Suprapubic skin (tissue), 4 donors: ENCODE measurements at regions not wholly inside any gene's neighbourhood (a gene's known extent, or its start where the extent isn't known, plus 50 kb on each side); places are given as distances from the start of the nearest gene placed in this dataset.

Source experiments
- DNase-seq, 2 donors: peaks; one replicate each; pipeline ENCODE4 v3.0.0-alpha.2; 2019; ENCODE audit warnings: low spot score in 2 of 2
- H3K27ac ChIP-seq: fragments of 200-600 bp; sonication (generic); one replicate; pipeline ENCODE4 v1.5.1; 2019
- H3K27me3 ChIP-seq: fragments of 200-600 bp; sonication (generic); one replicate; pipeline ENCODE4 v1.5.1; 2019
- H3K36me3 ChIP-seq: fragments of 200-600 bp; sonication (generic); one replicate; pipeline ENCODE4 v1.5.1; 2019
- H3K4me1 ChIP-seq: fragments of 200-600 bp; sonication (generic); one replicate; pipeline ENCODE4 v1.5.1; 2019
- H3K4me3 ChIP-seq: fragments of 200-600 bp; sonication (generic); one replicate; pipeline ENCODE4 v1.5.1; 2019; ENCODE audit warnings: mild to moderate bottlenecking
- H3K9me3 ChIP-seq: fragments of 200-600 bp; sonication (generic); one replicate; pipeline ENCODE4 v1.5.1; 2019
- CTCF ChIP-seq, 2 donors: fragments of 200-600 bp in 1 of 2; fragments of 450-650 bp in 1 of 2; sonication (generic) in 1 of 2; IDR thresholded peaks; one replicate each; pipeline ENCODE4 v1.5.1; 2016 to 2019; ENCODE audit warnings: antibody characterized with exemption in 2 of 2, mild to moderate bottlenecking in 1 of 2, moderate library complexity in 1 of 2
- EP300 ChIP-seq: sonication (generic); formaldehyde crosslinking; IDR thresholded peaks from one replicate; pipeline ENCODE4 v1.6.1; 2017; ENCODE audit warnings: antibody characterized with exemption
- POLR2A ChIP-seq, 2 donors: fragments of 450-650 bp; IDR thresholded peaks; one replicate each; pipeline ENCODE4 v1.6.1; 2017; ENCODE audit warnings: antibody characterized with exemption in 2 of 2, mild to moderate bottlenecking in 2 of 2, moderate library complexity in 2 of 2
- POLR2AphosphoS5 ChIP-seq, 3 donors: sonication (generic); formaldehyde crosslinking; IDR thresholded peaks; one replicate each; pipeline ENCODE4 v1.6.1; 2017; ENCODE audit warnings: antibody characterized with exemption in 3 of 3
- WGBS: methylation state at CpG from one replicate; pipeline ENCODE4 v1.1.5; 2018; 5-methylcytosine and 5-hydroxymethylcytosine counted together

- H3K27me3 ChIP-seq = no peaks in the 10 kb centered on the region
- WGBS = 69% methylated on average over 1 of the region's 1 CpG
- H3K9me3 ChIP-seq = no peaks in the 10 kb centered on the region
- H3K4me3 ChIP-seq = no peak overlapping the region
- H3K36me3 ChIP-seq = no peaks in the 10 kb centered on the region
- H3K4me1 ChIP-seq = no peaks in the 10 kb centered on the region
- no peak overlapping the region for H3K27ac ChIP-seq
- DNase-seq = no peak
- no peak for TF ChIP-seq CTCF (IDR thresholded peaks at IDR 0.05)
- no peak for TF ChIP-seq EP300
- no peak for TF ChIP-seq POLR2A (IDR thresholded peaks at IDR 0.05)
- no peak for TF ChIP-seq POLR2AphosphoS5 (IDR thresholded peaks at IDR 0.05)
Measured at GRCh38 chr9:80874276-80874675, 815.1 kb downstream of the TLE1 start.

GRCh38 chr9:80873861-80874260, 815.5 kb downstream of the TLE1 start:
- no peaks in the 10 kb centered on the region for H3K27me3 ChIP-seq
- H3K9me3 ChIP-seq = no peaks in the 10 kb centered on the region
- no peak for DNase-seq
- no peak for TF ChIP-seq POLR2AphosphoS5 (IDR thresholded peaks at IDR 0.05)
- no peak for TF ChIP-seq CTCF (IDR thresholded peaks at IDR 0.05)
- no peak for TF ChIP-seq EP300
- no peaks in the 10 kb centered on the region for H3K36me3 ChIP-seq
- no peak overlapping the region for H3K27ac ChIP-seq
- H3K4me3 ChIP-seq = no peak overlapping the region
- no peaks in the 10 kb centered on the region for H3K4me1 ChIP-seq
- 45% methylated on average over 2 of the region's 2 CpGs for WGBS

GRCh38 chr9:80871596-80871995, 817.8 kb downstream of the TLE1 start:
- no peak for DNase-seq
- Histone ChIP-seq H3K4me1 (no peaks in the 10 kb centered on the region), H3K27me3 (no peaks in the 10 kb centered on the region), H3K27ac (no peak overlapping the region), H3K9me3 (no peaks in the 10 kb centered on the region), H3K4me3 (no peak overlapping the region), H3K36me3 (no peaks in the 10 kb centered on the region)
- no peak for TF ChIP-seq EP300
- no peak for TF ChIP-seq POLR2A (IDR thresholded peaks at IDR 0.05)
- no peak for TF ChIP-seq POLR2AphosphoS5 (IDR thresholded peaks at IDR 0.05)
- TF ChIP-seq CTCF (IDR thresholded peaks at IDR 0.05) = no peak

GRCh38 chr9:80867731-80868130, 821.6 kb downstream of the TLE1 start:
- no peak overlapping the region for H3K4me3 ChIP-seq
- H3K9me3 ChIP-seq = no peaks in the 10 kb centered on the region
- no peak for DNase-seq
- no peak overlapping the region for H3K27ac ChIP-seq
- H3K27me3 ChIP-seq = no peaks in the 10 kb centered on the region
- H3K36me3 ChIP-seq = no peaks in the 10 kb centered on the region
- no peaks in the 10 kb centered on the region for H3K4me1 ChIP-seq
- TF ChIP-seq POLR2AphosphoS5 (IDR thresholded peaks at IDR 0.05) (no peak), POLR2A (IDR thresholded peaks at IDR 0.05) (no peak), CTCF (IDR thresholded peaks at IDR 0.05) (no peak), EP300 (no peak)

GRCh38 chr9:80866576-80867227, 822.6 kb downstream of the TLE1 start:
- H3K36me3 ChIP-seq = no peaks in the 10 kb centered on the region
- TF ChIP-seq EP300 = no peak
- TF ChIP-seq POLR2A (IDR thresholded peaks at IDR 0.05) = no peak
- TF ChIP-seq CTCF (IDR thresholded peaks at IDR 0.05) = no peak
- no peak for TF ChIP-seq POLR2AphosphoS5 (IDR thresholded peaks at IDR 0.05)
- H3K4me3 ChIP-seq = no peak overlapping the region
- 89% methylated on average over 2 of the region's 2 CpGs for WGBS
- no peaks in the 10 kb centered on the region for H3K4me1 ChIP-seq
- DNase-seq = no peak
- H3K27me3 ChIP-seq = no peaks in the 10 kb centered on the region
- H3K9me3 ChIP-seq = no peaks in the 10 kb centered on the region
- no peak overlapping the region for H3K27ac ChIP-seq
